GM12878 (cell line): ENCODE measurements at regions not wholly inside any gene's neighbourhood (a gene's known extent, or its start where the extent isn't known, plus 50 kb on each side); places are given as distances from the start of the nearest gene placed in this dataset.
"Not testable (repeated sequence)": the region's sequence is repeated elsewhere in the genome, so short reads cannot be mapped to it uniquely, and the experiment has no call there.

Experiments
- ATF2 ChIP-seq: IDR thresholded peaks from 2 replicates; pipeline ENCODE4 v1.6.1; 2012; ENCODE audit warnings: low read length, inconsistent platforms
- CBX3 ChIP-seq: fragments of 200-600 bp; sonication (generic); IDR thresholded peaks from 2 replicates; pipeline ENCODE4 v1.6.1; 2016; ENCODE audit warnings: low read depth, borderline replicate concordance
- CTCF ChIP-seq, 3 experiments: IDR thresholded peaks in 2 of 3; conservative IDR thresholded peaks in 1 of 3; 2 replicates each; pipeline ENCODE4 v1.5.1; 2011; ENCODE audit warnings: low read depth in 3 of 3, low read length in 3 of 3, mild to moderate bottlenecking in 3 of 3, control low read depth in 2 of 3, moderate library complexity in 2 of 3, inconsistent platforms in 1 of 3, mixed read lengths in 1 of 3; ENCODE audit not compliant: control insufficient read depth in 2 of 3, insufficient read depth in 1 of 3; ENCODE audit errors: extremely low read depth in 1 of 3
- EP300 ChIP-seq, 2 experiments: fragments of 150-350 bp in 1 of 2; IDR thresholded peaks; 2 replicates each; pipeline ENCODE4 v1.6.1; 2011 to 2012; ENCODE audit warnings: low read depth in 2 of 2, low read length in 2 of 2, borderline replicate concordance in 1 of 2, improper control_type of control experiment in 1 of 2, inconsistent platforms in 1 of 2; ENCODE audit not compliant: control insufficient read depth in 1 of 2
- NBN ChIP-seq: fragments of 450-650 bp; IDR thresholded peaks from 2 replicates; pipeline ENCODE4 v1.6.1; 2016
- POLR2A ChIP-seq: IDR thresholded peaks from 2 replicates; pipeline ENCODE4 v1.6.1; 2011; ENCODE audit warnings: low read depth, mild to moderate bottlenecking, low read length
- POLR2AphosphoS5 ChIP-seq: IDR thresholded peaks from 2 replicates; pipeline ENCODE4 v1.6.1; 2011; ENCODE audit warnings: mild to moderate bottlenecking, low read length, inconsistent platforms

GRCh38 chr7:155239431-155240087 lies 58.1 kb upstream of the INSIG1 start:
- TF ChIP-seq CBX3; CTCF (IDR thresholded peaks at IDR 0.05 in 2 of 3, conservative IDR thresholded peaks at IDR 0.05 in 1 of 3; ENCODE audit: control insufficient read depth in 2 of 3, extremely low read depth in 1 of 3, insufficient read depth in 1 of 3, low read depth in 3 of 3, low read length in 3 of 3); POLR2A; EP300 (IDR thresholded peaks at IDR 0.05; ENCODE audit: borderline replicate concordance in 1 of 2, control insufficient read depth in 1 of 2, low read depth in 2 of 2, low read length in 2 of 2); ATF2; NBN; POLR2AphosphoS5: not testable (repeated sequence)
